GM21825 (cell line): ENCODE measurements at regions not wholly inside any gene's neighbourhood (a gene's known extent, or its start where the extent isn't known, plus 50 kb on each side); places are given as distances from the start of the nearest gene placed in this dataset.

Source experiments
- ATAC-seq: cut with Tn5 transposase; IDR thresholded peaks from one replicate; pipeline ENCODE4 v1.9.1; 2021; ENCODE audit warnings: mild to moderate bottlenecking, moderate library complexity; ENCODE audit not compliant: unreplicated experiment

- ATAC-seq = no peak
Observed at GRCh38 chr2:208545403-208546042, 138.9 kb downstream of the PTH2R start.

GRCh38 chr2:208546107-208546506 is 139.5 kb downstream of the PTH2R start:
- ATAC-seq = no peak

GRCh38 chr2:208546860-208547650 is 140.5 kb downstream of the PTH2R start:
- ATAC-seq = no peak

- no peak for ATAC-seq
Observed at GRCh38 chr2:208548700-208549099, 142.1 kb downstream of the PTH2R start.

- no peak for ATAC-seq
Observed at GRCh38 chr2:208549546-208550158, 143.1 kb downstream of the PTH2R start.

- no peak for ATAC-seq
Observed at GRCh38 chr2:208552943-208553342, 146.4 kb downstream of the PTH2R start.

GRCh38 chr2:208556983-208557484 is 150.4 kb downstream of the PTH2R start:
- ATAC-seq = no peak

- no peak for ATAC-seq
Observed at GRCh38 chr2:208565690-208566416, 159.3 kb downstream of the PTH2R start.

- no peak for ATAC-seq
Observed at GRCh38 chr2:208568203-208568602, 161.6 kb downstream of the PTH2R start.

GRCh38 chr2:208570066-208570465 is 163.5 kb downstream of the PTH2R start:
- ATAC-seq = no peak

GRCh38 chr2:208570851-208571763 is 164.5 kb downstream of the PTH2R start:
- ATAC-seq = no peak

- no peak for ATAC-seq
Observed at GRCh38 chr2:208571764-208572131, 165.2 kb downstream of the PTH2R start.

GRCh38 chr2:208573569-208573968 is 167.0 kb downstream of the PTH2R start:
- no peak for ATAC-seq

GRCh38 chr2:208579678-208580077 is 173.1 kb downstream of the PTH2R start:
- no peak for ATAC-seq

GRCh38 chr2:208584378-208584985 is 177.9 kb downstream of the PTH2R start:
- ATAC-seq = no peak

GRCh38 chr2:208586516-208586915 is 179.9 kb downstream of the PTH2R start:
- ATAC-seq = no peak

GRCh38 chr2:208594642-208595385 is 188.2 kb downstream of the PTH2R start:
- ATAC-seq = no peak

GRCh38 chr2:208595386-208596275 is 189.0 kb downstream of the PTH2R start:
- ATAC-seq = no peak
